ENCODE measurements at regions not wholly inside any gene's neighbourhood (a gene's known extent, or its start where the extent isn't known, plus 50 kb on each side); places are given as distances from the start of the nearest gene placed in this dataset.

DNA sequence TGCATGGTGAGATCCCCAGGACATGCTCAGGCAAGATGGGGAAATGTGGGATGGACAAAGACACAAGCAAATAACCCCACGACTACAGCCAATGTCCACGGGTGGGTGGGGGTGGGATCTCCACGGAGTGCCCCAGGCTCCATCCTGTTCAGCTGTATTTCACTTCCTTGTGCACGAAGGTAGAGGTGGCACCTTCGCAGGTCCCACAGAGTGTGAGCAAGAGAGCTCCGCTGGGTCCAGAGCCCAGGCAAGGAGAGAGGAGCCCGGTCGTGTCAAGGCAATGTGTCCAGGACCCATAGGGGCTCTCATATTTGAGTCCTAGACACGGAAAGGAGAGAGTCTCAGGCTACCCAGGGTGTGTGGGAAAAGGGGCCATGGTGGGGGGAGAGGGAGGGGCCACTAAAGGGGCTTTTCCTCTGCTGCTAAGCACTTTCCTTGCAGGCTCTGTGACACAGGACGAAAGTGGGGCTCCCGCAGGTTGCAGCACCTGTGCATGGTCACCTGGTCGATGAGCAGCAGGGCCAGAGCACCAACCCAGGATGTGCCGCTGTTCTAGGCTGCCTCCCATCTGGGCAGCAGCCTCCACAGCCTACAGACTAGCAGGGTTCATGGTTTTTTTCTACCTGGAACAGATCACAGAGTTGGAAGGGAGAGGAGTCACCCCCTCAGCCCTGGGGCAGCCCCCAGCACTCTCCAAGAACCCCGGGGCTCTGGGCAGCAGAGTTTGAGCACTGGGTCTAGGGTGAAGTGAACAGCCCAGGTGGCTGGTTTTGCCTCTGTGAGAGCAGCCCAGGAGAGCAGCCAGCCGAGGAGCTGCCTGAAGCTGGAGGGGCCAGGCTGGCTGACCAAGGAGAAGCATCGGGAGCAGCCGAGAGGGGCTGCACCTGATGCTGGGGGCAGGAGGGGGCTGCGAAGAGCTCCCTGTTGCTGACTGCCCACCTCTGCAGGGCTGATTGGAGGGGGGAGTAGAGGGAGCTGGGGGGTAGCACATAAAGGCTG is 100.7 kb upstream of the MVB12B start:
- H3K36me3 ChIP-seq (ENCODE audit: control insufficient read depth, insufficient read depth, low read length), result no peaks in the 10 kb centered on the region
- peaks cover 12% of the 10 kb centered on the region for H3K27me3 ChIP-seq (ENCODE audit: control insufficient read depth, insufficient read depth, low read length)
- no peak overlapping the region for H3K9ac ChIP-seq (ENCODE audit: insufficient read depth, low read length)
- no peak for DNase-seq (ENCODE audit: low read depth in 2 of 2)
- H2AFZ ChIP-seq (ENCODE audit: low read length), result no peak overlapping the region
- TF ChIP-seq, protein P1, sequence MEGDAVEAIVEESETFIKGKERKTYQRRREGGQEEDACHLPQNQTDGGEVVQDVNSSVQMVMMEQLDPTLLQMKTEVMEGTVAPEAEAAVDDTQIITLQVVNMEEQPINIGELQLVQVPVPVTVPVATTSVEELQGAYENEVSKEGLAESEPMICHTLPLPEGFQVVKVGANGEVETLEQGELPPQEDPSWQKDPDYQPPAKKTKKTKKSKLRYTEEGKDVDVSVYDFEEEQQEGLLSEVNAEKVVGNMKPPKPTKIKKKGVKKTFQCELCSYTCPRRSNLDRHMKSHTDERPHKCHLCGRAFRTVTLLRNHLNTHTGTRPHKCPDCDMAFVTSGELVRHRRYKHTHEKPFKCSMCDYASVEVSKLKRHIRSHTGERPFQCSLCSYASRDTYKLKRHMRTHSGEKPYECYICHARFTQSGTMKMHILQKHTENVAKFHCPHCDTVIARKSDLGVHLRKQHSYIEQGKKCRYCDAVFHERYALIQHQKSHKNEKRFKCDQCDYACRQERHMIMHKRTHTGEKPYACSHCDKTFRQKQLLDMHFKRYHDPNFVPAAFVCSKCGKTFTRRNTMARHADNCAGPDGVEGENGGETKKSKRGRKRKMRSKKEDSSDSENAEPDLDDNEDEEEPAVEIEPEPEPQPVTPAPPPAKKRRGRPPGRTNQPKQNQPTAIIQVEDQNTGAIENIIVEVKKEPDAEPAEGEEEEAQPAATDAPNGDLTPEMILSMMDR (conservative IDR thresholded peaks at IDR 0.05 in 1 of 2, IDR thresholded peaks at IDR 0.05 in 1 of 2; ENCODE audit: low read depth in 1 of 2, low read length in 2 of 2), result no peak
- TF ChIP-seq EZH2 (IDR thresholded peaks at IDR 0.05; ENCODE audit: low read length, missing control alignments), result no peak
- H3K4me1 ChIP-seq (ENCODE audit: control insufficient read depth, extremely low read depth, insufficient read depth, low read length), result no peaks in the 10 kb centered on the region
- H4K20me1 ChIP-seq (ENCODE audit: control insufficient read depth, extremely low read depth, insufficient read depth, low read length), result no peaks in the 10 kb centered on the region
- H3K27ac ChIP-seq (ENCODE audit: insufficient read depth, low read length), result no peak overlapping the region
- H3K4me3 ChIP-seq (replicated peaks in 1 of 4; ENCODE audit: control extremely low read depth in 1 of 4, insufficient read depth in 1 of 4, low read depth in 3 of 4, low read length in 4 of 4), result no peak overlapping the region
- H3K4me2 ChIP-seq (ENCODE audit: extremely low read depth, insufficient read depth, low read length), result no peak overlapping the region
- no peaks in the 10 kb centered on the region for H3K79me2 ChIP-seq (ENCODE audit: control insufficient read depth, insufficient read depth, low read length)
- H3K9me3 ChIP-seq (ENCODE audit: control insufficient read depth, insufficient read depth, low read depth, low read length), result no peaks in the 10 kb centered on the region

DNA sequence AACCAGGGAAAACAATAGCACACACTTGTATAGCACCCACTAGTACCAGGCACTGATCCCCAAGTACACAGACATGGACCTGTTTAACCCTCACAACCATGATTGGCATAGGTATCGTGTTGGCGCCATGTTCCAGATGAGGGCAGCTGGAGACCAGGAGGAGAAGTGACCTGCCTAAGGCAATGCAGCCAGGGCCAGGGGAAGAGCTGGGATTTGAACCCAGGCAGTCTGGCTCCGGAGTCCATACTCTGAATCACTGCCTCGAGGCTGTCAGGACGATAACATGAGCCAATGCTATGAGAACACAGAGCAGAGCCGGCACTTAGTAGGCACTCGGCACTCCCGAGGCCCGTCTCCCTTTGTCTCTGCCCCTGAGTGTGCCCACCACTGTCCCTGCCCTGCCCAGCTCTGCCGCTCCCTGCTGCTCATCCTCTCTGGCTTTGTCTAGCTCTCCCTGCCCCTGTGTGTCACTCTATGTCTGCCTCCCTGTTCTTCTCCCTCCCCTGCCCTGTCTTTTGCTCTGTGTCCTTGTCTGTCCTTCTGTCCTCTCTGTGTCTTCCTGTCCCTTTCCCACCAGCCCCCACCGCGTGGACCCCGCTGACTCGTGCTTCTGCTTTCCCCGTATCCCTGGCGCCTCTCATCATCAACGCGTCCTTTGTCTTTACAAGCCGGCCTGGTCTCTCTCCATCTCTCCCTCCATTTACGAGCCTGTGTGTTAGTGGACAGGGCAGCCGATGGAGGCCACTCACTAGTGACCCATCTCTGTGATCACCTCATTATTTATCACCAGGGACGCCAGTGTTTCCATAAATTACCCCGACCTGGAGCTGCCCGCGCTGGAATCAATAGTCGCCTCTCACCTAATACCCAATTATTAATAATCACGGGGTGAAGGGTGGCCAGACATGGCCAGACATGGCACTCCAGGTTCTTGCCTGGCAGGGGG is 99.4 kb upstream of the MVB12B start:
- Histone ChIP-seq H3K79me2 (ENCODE audit: control insufficient read depth, insufficient read depth, low read length) (no peaks in the 10 kb centered on the region), H3K27ac (ENCODE audit: insufficient read depth, low read length) (no peak overlapping the region), H3K4me3 (replicated peaks in 1 of 4; ENCODE audit: control extremely low read depth in 1 of 4, insufficient read depth in 1 of 4, low read depth in 3 of 4, low read length in 4 of 4) (no peak overlapping the region), H3K36me3 (ENCODE audit: control insufficient read depth, insufficient read depth, low read length) (no peaks in the 10 kb centered on the region), H3K9ac (ENCODE audit: insufficient read depth, low read length) (no peak overlapping the region), H3K4me2 (ENCODE audit: extremely low read depth, insufficient read depth, low read length) (no peak overlapping the region), H4K20me1 (ENCODE audit: control insufficient read depth, extremely low read depth, insufficient read depth, low read length) (no peaks in the 10 kb centered on the region), H3K27me3 (ENCODE audit: control insufficient read depth, insufficient read depth, low read length) (peaks cover 7% of the 10 kb centered on the region), H2AFZ (ENCODE audit: low read length) (no peak overlapping the region), H3K4me1 (ENCODE audit: control insufficient read depth, extremely low read depth, insufficient read depth, low read length) (no peaks in the 10 kb centered on the region), H3K9me3 (ENCODE audit: control insufficient read depth, insufficient read depth, low read depth, low read length) (no peaks in the 10 kb centered on the region)
- DNase-seq (ENCODE audit: low read depth in 2 of 2), result no peak
- TF ChIP-seq, protein P1 (conservative IDR thresholded peaks at IDR 0.05 in 1 of 2, IDR thresholded peaks at IDR 0.05 in 1 of 2; ENCODE audit: low read depth in 1 of 2, low read length in 2 of 2), result no peak
- no peak for TF ChIP-seq EZH2 (IDR thresholded peaks at IDR 0.05; ENCODE audit: low read length, missing control alignments)

Data from fibroblast of lung (primary cell).